Lower leg skin (tissue), 3 donors: ENCODE measurements at regions not wholly inside any gene's neighbourhood (a gene's known extent, or its start where the extent isn't known, plus 50 kb on each side); places are given as distances from the start of the nearest gene placed in this dataset.

Experiments
- CTCF ChIP-seq, 3 donors: fragments of 450-650 bp; IDR thresholded peaks; one replicate each; pipeline ENCODE4 v1.5.1; 2016; ENCODE audit warnings: antibody characterized with exemption in 3 of 3, mild to moderate bottlenecking in 3 of 3, moderate library complexity in 2 of 3
- POLR2A ChIP-seq, 2 donors: fragments of 450-650 bp; IDR thresholded peaks; one replicate each; pipeline ENCODE4 v1.6.1; 2016 to 2017; ENCODE audit warnings: antibody characterized with exemption in 2 of 2, mild to moderate bottlenecking in 1 of 2, moderate library complexity in 1 of 2

- TF ChIP-seq CTCF (IDR thresholded peaks at IDR 0.05) = no peak
- TF ChIP-seq POLR2A (IDR thresholded peaks at IDR 0.05) = no peak
Observed at GRCh38 chr11:15801126-15801525, 555.2 kb downstream of the SOX6 start.
